B cell (primary cell): ENCODE measurements at regions not wholly inside any gene's neighbourhood (a gene's known extent, or its start where the extent isn't known, plus 50 kb on each side); places are given as distances from the start of the nearest gene placed in this dataset.

Source experiments
- EZH2 ChIP-seq: IDR thresholded peaks from 2 replicates; pipeline ENCODE4 v1.6.1; 2012; ENCODE audit warnings: borderline replicate concordance, low read depth, mild to moderate bottlenecking, moderate library complexity, low read length; ENCODE audit not compliant: insufficient read depth, poor library complexity, severe bottlenecking
- TF ChIP-seq, protein P1 (sequence below): fragments of 200-600 bp; IDR thresholded peaks from one replicate; pipeline ENCODE4 v1.8.0; 2022; ENCODE audit warnings: antibody characterized with exemption, mild to moderate bottlenecking

DNA sequence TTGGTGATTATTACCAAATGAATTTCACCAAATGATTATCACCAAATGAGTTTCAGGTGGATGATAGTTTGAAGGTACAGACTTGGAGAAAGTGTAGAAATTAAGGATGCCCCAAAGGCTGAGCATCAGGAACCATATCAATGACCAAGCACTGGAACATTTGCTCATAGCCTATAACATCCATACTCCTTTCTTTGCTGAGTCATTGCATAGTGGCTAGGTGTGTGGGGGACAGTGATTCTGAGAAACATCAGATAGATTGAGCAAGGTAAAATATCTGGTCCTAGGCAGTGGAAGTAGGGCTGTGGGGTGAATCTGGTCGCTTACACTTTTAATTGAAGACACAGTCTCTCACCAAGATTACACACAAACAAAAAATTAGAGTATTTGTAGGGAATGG lies 1362.5 kb upstream of the PABPC4L start:
- TF ChIP-seq, protein P1, sequence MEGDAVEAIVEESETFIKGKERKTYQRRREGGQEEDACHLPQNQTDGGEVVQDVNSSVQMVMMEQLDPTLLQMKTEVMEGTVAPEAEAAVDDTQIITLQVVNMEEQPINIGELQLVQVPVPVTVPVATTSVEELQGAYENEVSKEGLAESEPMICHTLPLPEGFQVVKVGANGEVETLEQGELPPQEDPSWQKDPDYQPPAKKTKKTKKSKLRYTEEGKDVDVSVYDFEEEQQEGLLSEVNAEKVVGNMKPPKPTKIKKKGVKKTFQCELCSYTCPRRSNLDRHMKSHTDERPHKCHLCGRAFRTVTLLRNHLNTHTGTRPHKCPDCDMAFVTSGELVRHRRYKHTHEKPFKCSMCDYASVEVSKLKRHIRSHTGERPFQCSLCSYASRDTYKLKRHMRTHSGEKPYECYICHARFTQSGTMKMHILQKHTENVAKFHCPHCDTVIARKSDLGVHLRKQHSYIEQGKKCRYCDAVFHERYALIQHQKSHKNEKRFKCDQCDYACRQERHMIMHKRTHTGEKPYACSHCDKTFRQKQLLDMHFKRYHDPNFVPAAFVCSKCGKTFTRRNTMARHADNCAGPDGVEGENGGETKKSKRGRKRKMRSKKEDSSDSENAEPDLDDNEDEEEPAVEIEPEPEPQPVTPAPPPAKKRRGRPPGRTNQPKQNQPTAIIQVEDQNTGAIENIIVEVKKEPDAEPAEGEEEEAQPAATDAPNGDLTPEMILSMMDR: no peak
- no peak for TF ChIP-seq EZH2
